Keratinocyte (primary cell): ENCODE measurements at regions not wholly inside any gene's neighbourhood (a gene's known extent, or its start where the extent isn't known, plus 50 kb on each side); places are given as distances from the start of the nearest gene placed in this dataset.

ENCODE experiments used
- DNase-seq: peaks from one replicate; pipeline ENCODE4 v3.0.0-alpha.2; 2011; ENCODE audit warnings: low read depth, missing footprints, low spot score
- FAIRE-seq: peaks from 2 replicates; lab custom pipeline; 2011; peaks lifted over from hg19 to GRCh38; lab: Jason Lieb, UNC
- H2AFZ ChIP-seq: 2 replicates; pipeline ENCODE4 v1.6.0; 2012; ENCODE audit warnings: low read length, control low read depth, inconsistent platforms; ENCODE audit not compliant: control insufficient read depth
- H3K27ac ChIP-seq: 2 replicates; pipeline ENCODE4 v1.5.1; 2011; ENCODE audit warnings: low read length; ENCODE audit not compliant: control insufficient read depth, insufficient read depth
- H3K27me3 ChIP-seq: 3 replicates; pipeline ENCODE4 v1.6.0; 2011; ENCODE audit warnings: low read length; ENCODE audit not compliant: control insufficient read depth, insufficient read depth; ENCODE audit errors: extremely low read depth
- H3K36me3 ChIP-seq, 2 experiments: 2 replicates in 1 of 2; 3 replicates in 1 of 2; pipeline ENCODE4 v1.5.1; 2011; ENCODE audit warnings: low read length in 2 of 2, mild to moderate bottlenecking in 1 of 2; ENCODE audit not compliant: control insufficient read depth in 2 of 2, insufficient read depth in 2 of 2; ENCODE audit errors: extremely low read depth in 1 of 2
- H3K4me1 ChIP-seq: 3 replicates; pipeline ENCODE4 v1.5.1; 2011; ENCODE audit warnings: low read length; ENCODE audit not compliant: control insufficient read depth, insufficient read depth; ENCODE audit errors: extremely low read depth
- H3K4me2 ChIP-seq: 3 replicates; pipeline ENCODE4 v1.6.0; 2011; ENCODE audit warnings: low read depth, low read length; ENCODE audit not compliant: control insufficient read depth, insufficient read depth; ENCODE audit errors: extremely low read depth
- H3K4me3 ChIP-seq, 3 experiments: fragments of 200-600 bp in 1 of 3; sonication (generic) in 1 of 3; 2 replicates in 2 of 3; 3 replicates in 1 of 3; pipeline ENCODE4 v1.5.1; 2011 to 2016; ENCODE audit warnings: low read length in 3 of 3, mild to moderate bottlenecking in 3 of 3, control low read depth in 2 of 3, inconsistent platforms in 1 of 3, low read depth in 1 of 3, mixed read lengths in 1 of 3, mixed run types in 1 of 3, moderate library complexity in 1 of 3; ENCODE audit not compliant: control insufficient read depth in 2 of 3, insufficient read depth in 2 of 3; ENCODE audit errors: extremely low read depth in 1 of 3
- H3K79me2 ChIP-seq: 2 replicates; pipeline ENCODE4 v1.6.0; 2012; ENCODE audit warnings: low read length; ENCODE audit not compliant: control insufficient read depth, insufficient read depth
- H3K9ac ChIP-seq: 3 replicates; pipeline ENCODE4 v1.6.0; 2011; ENCODE audit warnings: low read length; ENCODE audit not compliant: control insufficient read depth, insufficient read depth; ENCODE audit errors: extremely low read depth
- H3K9me1 ChIP-seq: 3 replicates; pipeline ENCODE4 v1.6.0; 2011; ENCODE audit warnings: low read length; ENCODE audit not compliant: control insufficient read depth, insufficient read depth; ENCODE audit errors: extremely low read depth
- H3K9me3 ChIP-seq: 2 replicates; pipeline ENCODE4 v1.5.1; 2012; ENCODE audit warnings: low read depth, low read length; ENCODE audit not compliant: control insufficient read depth
- H4K20me1 ChIP-seq: 3 replicates; pipeline ENCODE4 v1.6.0; 2011; ENCODE audit warnings: low read length; ENCODE audit not compliant: control insufficient read depth, insufficient read depth; ENCODE audit errors: extremely low read depth
- CTCF ChIP-seq, 3 experiments: IDR thresholded peaks in 1 of 3; conservative IDR thresholded peaks in 1 of 3; optimal IDR thresholded peaks in 1 of 3; 2 replicates in 2 of 3; 3 replicates in 1 of 3; pipeline versions ENCODE3 to v1.5.1; 2011; ENCODE audit warnings: low read length in 3 of 3, mild to moderate bottlenecking in 3 of 3, moderate library complexity in 2 of 3, control low read depth in 1 of 3, inconsistent platforms in 1 of 3; ENCODE audit not compliant: insufficient read depth in 2 of 3; ENCODE audit errors: extremely low read depth in 1 of 3
- EZH2 ChIP-seq: IDR thresholded peaks from one replicate; pipeline ENCODE4 v1.6.1; 2012; ENCODE audit warnings: inconsistent platforms, mild to moderate bottlenecking, low read length, moderate library complexity
- dilution Hi-C: fragments of 300-500 bp; cut with MboI; formaldehyde crosslinking; loops from one replicate; pipeline ENCODE4 v1.7.0; 2020; ENCODE audit warnings: low sequenced_read_pairs; ENCODE audit not compliant: extremely low pct_ligation_motif_present

- no peak overlapping the region for H2AFZ ChIP-seq
- no peaks in the 10 kb centered on the region for H3K4me1 ChIP-seq
- dilution Hi-C loops = no loop called here
- no peak overlapping the region for H3K9ac ChIP-seq
- H3K4me2 ChIP-seq = no peak overlapping the region
- H3K9me3 ChIP-seq = no peaks in the 10 kb centered on the region
- no peaks in the 10 kb centered on the region for H3K36me3 ChIP-seq
- H3K4me3 ChIP-seq = no peak overlapping the region
- FAIRE-seq (no peak), DNase-seq (no peak)
- TF ChIP-seq EZH2 (no peak), CTCF (optimal IDR thresholded peaks at IDR 0.05 in 1 of 3, IDR thresholded peaks at IDR 0.05 in 1 of 3, conservative IDR thresholded peaks at IDR 0.05 in 1 of 3; ENCODE audit: extremely low read depth in 1 of 3, insufficient read depth in 2 of 3, low read length in 3 of 3) (no peak)
- H3K27ac ChIP-seq = no peak overlapping the region
- no peaks in the 10 kb centered on the region for H3K79me2 ChIP-seq
- no peaks in the 10 kb centered on the region for H3K9me1 ChIP-seq
- H3K27me3 ChIP-seq = no peaks in the 10 kb centered on the region
- H4K20me1 ChIP-seq = no peaks in the 10 kb centered on the region
Observed at GRCh38 chr13:90498096-90498495, 849.4 kb upstream of the MIR17HG start.

DNA sequence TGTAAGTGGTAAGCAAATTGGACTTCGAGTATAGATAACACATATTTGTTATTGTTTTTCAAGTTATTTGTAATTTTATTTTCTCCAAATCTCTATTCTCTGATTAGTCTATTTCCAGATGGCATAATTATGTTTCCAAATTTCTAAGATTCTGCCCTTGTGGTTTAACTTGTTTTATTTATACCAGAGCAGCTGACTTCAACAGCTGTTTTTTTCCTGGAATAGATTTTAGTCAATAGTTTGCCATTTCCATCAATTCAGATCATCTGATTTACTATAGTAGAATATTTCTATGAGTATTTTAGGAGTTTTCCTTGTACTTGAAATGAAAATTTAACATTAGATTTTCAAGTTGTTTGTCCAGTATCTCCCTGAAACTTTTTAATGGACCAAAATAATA is 848.7 kb upstream of the MIR17HG start:
- H3K27me3 ChIP-seq = no peaks in the 10 kb centered on the region
- H3K9ac ChIP-seq = no peak overlapping the region
- no peaks in the 10 kb centered on the region for H3K9me1 ChIP-seq
- no peak overlapping the region for H3K27ac ChIP-seq
- no peak overlapping the region for H2AFZ ChIP-seq
- no peak for TF ChIP-seq EZH2
- dilution Hi-C loops = no loop called here
- no peak for DNase-seq
- no peak overlapping the region for H3K4me3 ChIP-seq
- H3K36me3 ChIP-seq = no peaks in the 10 kb centered on the region
- no peak overlapping the region for H3K4me2 ChIP-seq
- H3K9me3 ChIP-seq = no peaks in the 10 kb centered on the region
- no peaks in the 10 kb centered on the region for H3K4me1 ChIP-seq
- H4K20me1 ChIP-seq = no peaks in the 10 kb centered on the region
- no peak for FAIRE-seq
- H3K79me2 ChIP-seq = no peaks in the 10 kb centered on the region

- Histone ChIP-seq H3K27me3 (no peaks in the 10 kb centered on the region), H3K4me2 (no peak overlapping the region), H3K9ac (no peak overlapping the region), H3K4me3 (no peak overlapping the region), H3K4me1 (no peaks in the 10 kb centered on the region), H4K20me1 (no peaks in the 10 kb centered on the region), H3K36me3 (no peaks in the 10 kb centered on the region), H3K27ac (no peak overlapping the region), H3K9me3 (no peaks in the 10 kb centered on the region), H3K79me2 (no peaks in the 10 kb centered on the region), H2AFZ (no peak overlapping the region), H3K9me1 (no peaks in the 10 kb centered on the region)
- DNase-seq (no peak), FAIRE-seq (no peak)
- TF ChIP-seq EZH2 (no peak), CTCF (optimal IDR thresholded peaks at IDR 0.05 in 1 of 3, IDR thresholded peaks at IDR 0.05 in 1 of 3, conservative IDR thresholded peaks at IDR 0.05 in 1 of 3; ENCODE audit: extremely low read depth in 1 of 3, insufficient read depth in 2 of 3, low read length in 3 of 3) (no peak)
- dilution Hi-C loops = no loop called here
Observed at GRCh38 chr13:90500569-90500968, 846.9 kb upstream of the MIR17HG start.
